Keratinocyte (primary cell): ENCODE measurements at regions not wholly inside any gene's neighbourhood (a gene's known extent, or its start where the extent isn't known, plus 50 kb on each side); places are given as distances from the start of the nearest gene placed in this dataset.

Experiments used
- DNase-seq: peaks from one replicate; pipeline ENCODE4 v3.0.0-alpha.2; 2011; ENCODE audit warnings: low read depth, missing footprints, low spot score
- FAIRE-seq: peaks from 2 replicates; lab custom pipeline; 2011; peaks lifted over from hg19 to GRCh38; lab: Jason Lieb, UNC
- H2AFZ ChIP-seq: 2 replicates; pipeline ENCODE4 v1.6.0; 2012; ENCODE audit warnings: low read length, control low read depth, inconsistent platforms; ENCODE audit not compliant: control insufficient read depth
- H3K27ac ChIP-seq: 2 replicates; pipeline ENCODE4 v1.5.1; 2011; ENCODE audit warnings: low read length; ENCODE audit not compliant: control insufficient read depth, insufficient read depth
- H3K27me3 ChIP-seq: 3 replicates; pipeline ENCODE4 v1.6.0; 2011; ENCODE audit warnings: low read length; ENCODE audit not compliant: control insufficient read depth, insufficient read depth; ENCODE audit errors: extremely low read depth
- H3K36me3 ChIP-seq, 2 experiments: 2 replicates in 1 of 2; 3 replicates in 1 of 2; pipeline ENCODE4 v1.5.1; 2011; ENCODE audit warnings: low read length in 2 of 2, mild to moderate bottlenecking in 1 of 2; ENCODE audit not compliant: control insufficient read depth in 2 of 2, insufficient read depth in 2 of 2; ENCODE audit errors: extremely low read depth in 1 of 2
- H3K4me1 ChIP-seq: 3 replicates; pipeline ENCODE4 v1.5.1; 2011; ENCODE audit warnings: low read length; ENCODE audit not compliant: control insufficient read depth, insufficient read depth; ENCODE audit errors: extremely low read depth
- H3K4me2 ChIP-seq: 3 replicates; pipeline ENCODE4 v1.6.0; 2011; ENCODE audit warnings: low read depth, low read length; ENCODE audit not compliant: control insufficient read depth, insufficient read depth; ENCODE audit errors: extremely low read depth
- H3K4me3 ChIP-seq, 3 experiments: fragments of 200-600 bp in 1 of 3; sonication (generic) in 1 of 3; 2 replicates in 2 of 3; 3 replicates in 1 of 3; pipeline ENCODE4 v1.5.1; 2011 to 2016; ENCODE audit warnings: low read length in 3 of 3, mild to moderate bottlenecking in 3 of 3, control low read depth in 2 of 3, inconsistent platforms in 1 of 3, low read depth in 1 of 3, mixed read lengths in 1 of 3, mixed run types in 1 of 3, moderate library complexity in 1 of 3; ENCODE audit not compliant: control insufficient read depth in 2 of 3, insufficient read depth in 2 of 3; ENCODE audit errors: extremely low read depth in 1 of 3
- H3K79me2 ChIP-seq: 2 replicates; pipeline ENCODE4 v1.6.0; 2012; ENCODE audit warnings: low read length; ENCODE audit not compliant: control insufficient read depth, insufficient read depth
- H3K9ac ChIP-seq: 3 replicates; pipeline ENCODE4 v1.6.0; 2011; ENCODE audit warnings: low read length; ENCODE audit not compliant: control insufficient read depth, insufficient read depth; ENCODE audit errors: extremely low read depth
- H3K9me1 ChIP-seq: 3 replicates; pipeline ENCODE4 v1.6.0; 2011; ENCODE audit warnings: low read length; ENCODE audit not compliant: control insufficient read depth, insufficient read depth; ENCODE audit errors: extremely low read depth
- H3K9me3 ChIP-seq: 2 replicates; pipeline ENCODE4 v1.5.1; 2012; ENCODE audit warnings: low read depth, low read length; ENCODE audit not compliant: control insufficient read depth
- H4K20me1 ChIP-seq: 3 replicates; pipeline ENCODE4 v1.6.0; 2011; ENCODE audit warnings: low read length; ENCODE audit not compliant: control insufficient read depth, insufficient read depth; ENCODE audit errors: extremely low read depth
- CTCF ChIP-seq, 3 experiments: IDR thresholded peaks in 1 of 3; conservative IDR thresholded peaks in 1 of 3; optimal IDR thresholded peaks in 1 of 3; 2 replicates in 2 of 3; 3 replicates in 1 of 3; pipeline versions ENCODE3 to v1.5.1; 2011; ENCODE audit warnings: low read length in 3 of 3, mild to moderate bottlenecking in 3 of 3, moderate library complexity in 2 of 3, control low read depth in 1 of 3, inconsistent platforms in 1 of 3; ENCODE audit not compliant: insufficient read depth in 2 of 3; ENCODE audit errors: extremely low read depth in 1 of 3
- EZH2 ChIP-seq: IDR thresholded peaks from one replicate; pipeline ENCODE4 v1.6.1; 2012; ENCODE audit warnings: inconsistent platforms, mild to moderate bottlenecking, low read length, moderate library complexity
- dilution Hi-C: fragments of 300-500 bp; cut with MboI; formaldehyde crosslinking; loops from one replicate; pipeline ENCODE4 v1.7.0; 2020; ENCODE audit warnings: low sequenced_read_pairs; ENCODE audit not compliant: extremely low pct_ligation_motif_present

DNA sequence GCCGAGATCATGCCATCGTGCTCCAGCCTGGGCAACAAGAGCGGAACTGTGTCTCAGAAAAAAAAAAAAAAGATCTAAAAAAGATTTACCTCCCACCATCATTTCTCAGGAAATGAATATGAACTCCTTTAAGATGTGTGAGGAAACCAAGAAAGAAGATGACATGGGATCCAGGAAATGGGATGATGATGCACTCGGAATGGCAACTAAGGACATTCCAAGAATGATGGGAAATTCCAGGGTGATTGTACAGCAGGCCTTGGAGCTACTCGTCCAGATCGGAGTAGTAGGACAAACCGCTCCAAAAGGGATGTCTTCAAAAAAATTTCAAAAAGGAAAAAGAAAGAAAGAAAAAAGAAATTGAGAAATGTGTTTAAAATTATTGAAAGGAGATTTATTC lies 84.9 kb upstream of the PMAIP1 start:
- TF ChIP-seq CTCF (optimal IDR thresholded peaks at IDR 0.05 in 1 of 3, IDR thresholded peaks at IDR 0.05 in 1 of 3, conservative IDR thresholded peaks at IDR 0.05 in 1 of 3; ENCODE audit: extremely low read depth in 1 of 3, insufficient read depth in 2 of 3, low read length in 3 of 3) = no peak
- no peak for TF ChIP-seq EZH2
- Histone ChIP-seq H2AFZ (no peak overlapping the region), H3K9me1 (no peaks in the 10 kb centered on the region), H3K36me3 (no peaks in the 10 kb centered on the region), H3K4me1 (no peaks in the 10 kb centered on the region), H3K4me2 (no peak overlapping the region), H4K20me1 (no peaks in the 10 kb centered on the region), H3K9ac (no peak overlapping the region), H3K27ac (no peak overlapping the region), H3K4me3 (no peak overlapping the region), H3K27me3 (no peaks in the 10 kb centered on the region), H3K9me3 (no peaks in the 10 kb centered on the region), H3K79me2 (no peaks in the 10 kb centered on the region)
- DNase-seq (no peak), FAIRE-seq (no peak)
- dilution Hi-C loops = no loop called here

DNA sequence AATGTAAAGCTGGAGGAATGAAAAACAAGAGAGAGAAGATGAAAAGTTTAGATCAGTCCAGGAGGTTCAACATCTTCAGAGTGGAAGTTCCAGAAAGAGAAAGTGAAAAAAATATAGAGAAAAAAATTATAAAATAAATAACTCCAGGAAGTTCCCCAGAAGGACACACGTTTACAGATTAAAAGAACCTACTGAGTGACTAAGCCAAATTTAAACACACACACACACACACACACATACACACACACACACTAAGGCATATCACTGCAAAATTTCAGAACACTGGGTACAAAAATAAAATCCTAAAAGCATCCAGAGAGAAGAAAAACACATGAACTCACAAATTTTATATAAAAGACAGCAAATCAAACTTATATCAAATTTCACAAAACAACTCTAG lies 85.9 kb upstream of the PMAIP1 start:
- Histone ChIP-seq H3K4me1 (no peaks in the 10 kb centered on the region), H3K4me2 (no peak overlapping the region), H2AFZ (no peak overlapping the region), H3K9me1 (no peaks in the 10 kb centered on the region), H3K9ac (no peak overlapping the region), H4K20me1 (no peaks in the 10 kb centered on the region), H3K27ac (no peak overlapping the region), H3K79me2 (no peaks in the 10 kb centered on the region), H3K4me3 (no peak overlapping the region), H3K36me3 (no peaks in the 10 kb centered on the region), H3K27me3 (no peaks in the 10 kb centered on the region), H3K9me3 (no peaks in the 10 kb centered on the region)
- DNase-seq = no peak
- dilution Hi-C loops = no loop called here
- FAIRE-seq = no peak
- no peak for TF ChIP-seq CTCF (optimal IDR thresholded peaks at IDR 0.05 in 1 of 3, IDR thresholded peaks at IDR 0.05 in 1 of 3, conservative IDR thresholded peaks at IDR 0.05 in 1 of 3; ENCODE audit: extremely low read depth in 1 of 3, insufficient read depth in 2 of 3, low read length in 3 of 3)
- TF ChIP-seq EZH2 = no peak
